ENCODE measurements at regions not wholly inside any gene's neighbourhood (a gene's known extent, or its start where the extent isn't known, plus 50 kb on each side); places are given as distances from the start of the nearest gene placed in this dataset.

- DNase-seq (no peak), ATAC-seq (ENCODE audit: low read depth) (no peak)
- no peak overlapping the region for H3K56ac ChIP-seq (ENCODE audit: extremely low read depth, insufficient read depth, low read length)
- H2BK15ac ChIP-seq (ENCODE audit: low read depth, low read length), result no peak overlapping the region
- H3K9me3 ChIP-seq (ENCODE audit: control insufficient read depth, insufficient read depth, low read length), result no peaks in the 10 kb centered on the region
- 70% methylated on average over 3 of the region's 5 CpGs; no CpG with 5 or more reads in 1 of the 2 experiments for WGBS, 2 experiments (ENCODE audit: extremely low coverage in 2 of 2, insufficient read length in 1 of 2)
- H2AK5ac ChIP-seq (ENCODE audit: low read depth, low read length), result no peak overlapping the region
- H2BK5ac ChIP-seq (ENCODE audit: low read depth, low read length, poor library complexity, severe bottlenecking), result no peak overlapping the region
- H3K4ac ChIP-seq (ENCODE audit: low read depth, low read length), result no peak overlapping the region
- no peak overlapping the region for H4K91ac ChIP-seq (ENCODE audit: insufficient read depth, low read depth, low read length)
- no peak overlapping the region for H4K8ac ChIP-seq (ENCODE audit: low read depth in 2 of 2, low read length in 2 of 2)
- no peak overlapping the region for H2BK120ac ChIP-seq (ENCODE audit: low read depth, low read length)
- no peak for TF ChIP-seq SMC3 (IDR thresholded peaks at IDR 0.05; ENCODE audit: low read depth, low read length)
- no peak for TF ChIP-seq CTCF (conservative IDR thresholded peaks at IDR 0.05; ENCODE audit: low read depth, low read length)
- TF ChIP-seq USF2 (IDR thresholded peaks at IDR 0.05; ENCODE audit: low read depth, low read length), result no peak
- TF ChIP-seq POLR2A (IDR thresholded peaks at IDR 0.05; ENCODE audit: low read depth, low read length), result no peak
- no peak for TF ChIP-seq FOS (IDR thresholded peaks at IDR 0.05; ENCODE audit: low read depth, low read length)
- no peak for TF ChIP-seq BHLHE40 (IDR thresholded peaks at IDR 0.05; ENCODE audit: low read depth, low read length)
- no peak for TF ChIP-seq CHD1 (IDR thresholded peaks at IDR 0.05; ENCODE audit: low read depth, low read length)
- TF ChIP-seq RFX5 (IDR thresholded peaks at IDR 0.05; ENCODE audit: low read depth, low read length), result no peak
- TF ChIP-seq CEBPB (IDR thresholded peaks at IDR 0.05; ENCODE audit: low read depth, low read length), result no peak
- TF ChIP-seq RAD21 (IDR thresholded peaks at IDR 0.05; ENCODE audit: low read length), result no peak
- no peak for TF ChIP-seq MAZ (IDR thresholded peaks at IDR 0.05; ENCODE audit: borderline replicate concordance, low read depth, low read length)
- TF ChIP-seq NFE2L2 (IDR thresholded peaks at IDR 0.05; ENCODE audit: low read depth, low read length), result no peak
- no peak for TF ChIP-seq MXI1 (IDR thresholded peaks at IDR 0.05; ENCODE audit: borderline replicate concordance, low read depth, low read length)
- TF ChIP-seq MAFK (IDR thresholded peaks at IDR 0.05; ENCODE audit: low read depth, low read length), result no peak
- in situ Hi-C loops (cut with MboI; ENCODE audit: low sequenced_read_pairs) (no loop called here), intact Hi-C loops (cut with micrococcal nuclease) (no loop called here), dilution Hi-C loops (cut with HindIII; ENCODE audit: low sequenced_read_pairs, unreplicated experiment) (no loop called here)
- H3K9ac ChIP-seq (ENCODE audit: low read depth, low read length), result no peak overlapping the region
- CTCF ChIA-PET, result no interaction called here
- H3K4me1 ChIP-seq (ENCODE audit: control insufficient read depth, insufficient read depth, low read length), result no peaks in the 10 kb centered on the region
- peaks cover 5% of the 10 kb centered on the region for H3K27me3 ChIP-seq (ENCODE audit: control insufficient read depth, insufficient read depth, low read length)
- H4K5ac ChIP-seq (ENCODE audit: low read depth, low read length), result no peak overlapping the region
- no peaks in the 10 kb centered on the region for H3K79me1 ChIP-seq (ENCODE audit: low read depth in 1 of 2, low read length in 2 of 2)
- H3K23ac ChIP-seq (ENCODE audit: low read depth, low read length), result no peak overlapping the region
- POLR2A ChIA-PET (ENCODE audit: unreplicated experiment), result no interaction called here
- no peaks in the 10 kb centered on the region for H3K36me3 ChIP-seq (ENCODE audit: control insufficient read depth, insufficient read depth, low read length)
- no peaks in the 10 kb centered on the region for H4K20me1 ChIP-seq (ENCODE audit: insufficient read depth, low read length)
- no peak overlapping the region for H3K4me3 ChIP-seq (ENCODE audit: insufficient read depth, low read depth, low read length)
- H3K18ac ChIP-seq (ENCODE audit: low read depth, low read length), result no peak overlapping the region
- no peak overlapping the region for H2AK9ac ChIP-seq (replicated peaks; ENCODE audit: low read depth, low read length, poor library complexity)
- H2BK20ac ChIP-seq (ENCODE audit: low read depth, low read length), result no peak overlapping the region
- H3K14ac ChIP-seq (replicated peaks; ENCODE audit: low read depth, low read length), result no peak overlapping the region
- H3K4me2 ChIP-seq (ENCODE audit: low read depth, low read length), result no peak overlapping the region
- BruUV-seq (replicated peaks), result no TSS peak
- no peak overlapping the region for H2AFZ ChIP-seq (replicated peaks; ENCODE audit: low read length, poor library complexity)
- H3K9me1 ChIP-seq (ENCODE audit: insufficient read depth, low read length), result no peaks in the 10 kb centered on the region
- H3K27ac ChIP-seq (ENCODE audit: insufficient read depth, low read length), result no peak overlapping the region
Observed at GRCh38 chr2:65782996-65783650, 350.7 kb upstream of the SPRED2 start.

Measured in IMR-90 (cell line).